ENCODE measurements at regions not wholly inside any gene's neighbourhood (a gene's known extent, or its start where the extent isn't known, plus 50 kb on each side); places are given as distances from the start of the nearest gene placed in this dataset.
"Not testable (repeated sequence)": the region's sequence is repeated elsewhere in the genome, so short reads cannot be mapped to it uniquely, and the experiment has no call there.

GRCh38 chr1:120941066-120941465 is 51.5 kb downstream of the PPIAL4A start:
- DNase-seq: peak; percentile 9

- not testable (repeated sequence) for DNase-seq
These were observed 52.3 kb downstream of the PPIAL4A start for GRCh38 chr1:120941836-120942217.

- peak; percentile 86 for DNase-seq
These were observed 52.8 kb downstream of the PPIAL4A start for GRCh38 chr1:120942218-120942944.

GRCh38 chr1:120942945-120943319 is 53.4 kb downstream of the PPIAL4A start:
- DNase-seq: not testable (repeated sequence)

- not testable (repeated sequence) for DNase-seq
These were observed 55.1 kb downstream of the PPIAL4A start for GRCh38 chr1:120944691-120945090.

GRCh38 chr1:120945122-120945521 is 55.6 kb downstream of the PPIAL4A start:
- DNase-seq: not testable (repeated sequence)

- not testable (repeated sequence) for DNase-seq
These were observed 57.5 kb downstream of the PPIAL4A start for GRCh38 chr1:120947114-120947513.

- not testable (repeated sequence) for DNase-seq
These were observed 60.2 kb downstream of the PPIAL4A start for GRCh38 chr1:120949724-120950123.

GRCh38 chr1:120950633-120951032 is 61.1 kb downstream of the PPIAL4A start:
- DNase-seq: not testable (repeated sequence)

- not testable (repeated sequence) for DNase-seq
These were observed 61.5 kb downstream of the PPIAL4A start for GRCh38 chr1:120951100-120951499.

GRCh38 chr1:120952207-120952870 is 62.8 kb downstream of the PPIAL4A start:
- DNase-seq: not testable (repeated sequence)

- not testable (repeated sequence) for DNase-seq
These were observed 63.3 kb downstream of the PPIAL4A start for GRCh38 chr1:120952871-120953265.

GRCh38 chr1:120954736-120955135 is 65.2 kb downstream of the PPIAL4A start:
- DNase-seq: no peak

GRCh38 chr1:120955961-120956360 is 66.4 kb downstream of the PPIAL4A start:
- DNase-seq: not testable (repeated sequence)

GRCh38 chr1:120966018-120966417 is 76.4 kb downstream of the PPIAL4A start:
- not testable (repeated sequence) for DNase-seq

- DNase-seq: not testable (repeated sequence)
These were observed 83.3 kb downstream of the PPIAL4A start for GRCh38 chr1:120972863-120973262.

GRCh38 chr1:120973836-120974235 is 84.3 kb downstream of the PPIAL4A start:
- DNase-seq: not testable (repeated sequence)

GRCh38 chr1:120977279-120977678 is 87.7 kb downstream of the PPIAL4A start:
- DNase-seq: not testable (repeated sequence)

- DNase-seq: not testable (repeated sequence)
These were observed 92.0 kb downstream of the PPIAL4A start for GRCh38 chr1:120981489-120982094.

GRCh38 chr1:120994614-120995013 is 105.0 kb downstream of the PPIAL4A start:
- not testable (repeated sequence) for DNase-seq

- peak; percentile 25 for DNase-seq
These were observed 105.5 kb downstream of the PPIAL4A start for GRCh38 chr1:120995025-120995424.

GRCh38 chr1:121001090-121001726 is 111.6 kb downstream of the PPIAL4A start:
- not testable (repeated sequence) for DNase-seq

GRCh38 chr1:121003230-121003629 is 113.7 kb downstream of the PPIAL4A start:
- DNase-seq: not testable (repeated sequence)
